Lung (tissue), 11 donors: ENCODE measurements at regions not wholly inside any gene's neighbourhood (a gene's known extent, or its start where the extent isn't known, plus 50 kb on each side); places are given as distances from the start of the nearest gene placed in this dataset.

Experiments
- ATAC-seq: fragments of 200-7000 bp; cut with Tn5 transposase; one replicate; pipeline ENCODE4 v1.9.1; 2020; ENCODE audit warnings: moderate number of reproducible peaks; ENCODE audit not compliant: insufficient read depth, low FRiP score
- DNase-seq, 3 donors: peaks; one replicate each; pipeline ENCODE4 v3.0.0-alpha.2; 2013 to 2017
- H3K27ac ChIP-seq, 2 donors: one replicate each; pipeline ENCODE4 v1.5.1; 2013; ENCODE audit warnings: mild to moderate bottlenecking in 2 of 2, moderate library complexity in 2 of 2, control low read depth in 1 of 2, inconsistent platforms in 1 of 2, low read depth in 1 of 2, low read length in 1 of 2
- H3K27me3 ChIP-seq, 3 donors: one replicate each; pipeline ENCODE4 v1.5.1; 2013; ENCODE audit warnings: low read length in 2 of 3; ENCODE audit not compliant: control insufficient read depth in 3 of 3, insufficient read depth in 3 of 3
- H3K36me3 ChIP-seq, 4 donors: one replicate each; pipeline ENCODE4 v1.5.1; 2013; ENCODE audit warnings: low read length in 4 of 4, mild to moderate bottlenecking in 1 of 4, moderate library complexity in 1 of 4; ENCODE audit not compliant: control insufficient read depth in 4 of 4, insufficient read depth in 4 of 4
- H3K4me1 ChIP-seq, 5 donors: one replicate each; pipeline ENCODE4 v1.5.1; 2013; ENCODE audit warnings: low read length in 5 of 5, mild to moderate bottlenecking in 2 of 5, moderate library complexity in 1 of 5; ENCODE audit not compliant: control insufficient read depth in 5 of 5, insufficient read depth in 5 of 5
- H3K4me3 ChIP-seq: one replicate; pipeline ENCODE4 v1.5.1; 2013; ENCODE audit warnings: mild to moderate bottlenecking, control low read depth, moderate library complexity
- H3K9ac ChIP-seq, 2 donors: one replicate each; pipeline ENCODE4 v1.5.1; 2013; ENCODE audit warnings: low read length in 2 of 2, control low read depth in 1 of 2; ENCODE audit not compliant: insufficient read depth in 1 of 2
- H3K9me3 ChIP-seq, 4 donors: one replicate each; pipeline ENCODE4 v1.5.1; 2013; ENCODE audit warnings: low read length in 3 of 4, mild to moderate bottlenecking in 1 of 4, moderate library complexity in 1 of 4; ENCODE audit not compliant: control insufficient read depth in 4 of 4, insufficient read depth in 3 of 4
- CTCF ChIP-seq: IDR thresholded peaks from 2 replicates; pipeline ENCODE4 v1.5.1; 2012; ENCODE audit warnings: mild to moderate bottlenecking; ENCODE audit errors: control extremely low read depth, extremely low read depth
- WGBS, 2 donors: extraction: QIAGEN DNeasy Blood & Tissue Kit; methylation state at CpG; one replicate each; pipeline ENCODE4 v1.1.7; 2013; 5-methylcytosine and 5-hydroxymethylcytosine counted together
- donor health status: control.
- donor health status: control.
- donor health status: Bipolar disorder and iron deficiency.
- donor health status: healthy.
- donor health status: DM: yes; HTN: yes; CAD: no.

DNA sequence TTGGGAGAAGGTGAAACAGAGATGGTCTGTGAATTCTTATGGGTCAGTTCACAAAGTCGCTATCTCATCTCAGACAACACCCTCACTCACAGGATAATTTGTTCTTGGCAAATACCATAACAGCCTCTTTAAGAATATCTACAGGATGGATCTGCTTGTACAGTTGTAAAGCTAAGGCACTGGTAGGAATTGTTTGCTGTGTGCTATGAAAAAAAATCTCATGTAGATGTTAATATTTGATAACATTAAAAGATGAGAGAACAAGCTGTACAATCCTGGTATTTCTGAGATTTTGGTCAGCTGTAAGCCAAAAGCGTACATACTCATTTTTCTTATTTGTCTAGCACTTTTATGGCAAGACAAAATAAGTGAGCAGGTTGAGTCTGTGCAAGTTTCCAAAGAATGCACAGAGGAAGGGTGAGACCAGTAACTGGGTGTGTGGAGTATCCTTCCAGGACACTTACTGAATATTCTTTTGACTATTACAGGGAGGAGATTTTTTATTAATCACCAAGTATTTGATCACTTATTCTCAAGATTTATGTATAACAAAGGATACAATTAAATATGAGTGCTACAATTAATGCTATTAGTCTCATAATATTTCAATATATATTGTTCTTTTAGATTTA is 814.5 kb upstream of the MIR17HG start:
- WGBS, 2 donors: 69 to 75% methylated on average over 2 of the region's 2 CpGs
- no peak overlapping the region for H3K4me3 ChIP-seq
- no peak overlapping the region for H3K27ac ChIP-seq
- no peak overlapping the region for H3K9ac ChIP-seq
- ATAC-seq (no peak), DNase-seq (no peak)
- no peak for TF ChIP-seq CTCF
- no peaks in the 10 kb centered on the region for H3K27me3 ChIP-seq
- H3K36me3 ChIP-seq: no peaks in the 10 kb centered on the region
- H3K9me3 ChIP-seq: peaks cover 0 to under 1% (median 0%) of the 10 kb centered on the region in 4 donors
- H3K4me1 ChIP-seq: no peaks in the 10 kb centered on the region

DNA sequence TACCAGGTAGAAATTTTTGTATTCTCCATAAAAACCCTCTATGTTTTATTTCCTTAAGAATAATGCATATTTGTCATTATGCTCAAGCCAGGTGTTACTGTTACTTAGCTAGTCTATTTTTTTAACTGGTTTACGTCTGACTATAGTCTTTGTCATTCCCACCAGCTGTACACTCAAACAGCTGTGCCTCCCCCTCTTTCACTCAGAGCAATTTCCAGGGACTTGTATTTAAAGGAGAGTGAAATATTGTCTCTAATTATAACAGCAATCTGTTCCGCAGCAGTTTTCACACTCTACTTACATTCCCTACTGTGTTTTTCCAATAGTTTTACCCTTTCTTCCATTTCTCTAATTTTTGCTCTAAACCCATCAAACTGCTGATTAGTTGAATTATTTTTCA is 813.6 kb upstream of the MIR17HG start:
- Histone ChIP-seq H3K9me3 (peaks cover 0 to 4% (median 0%) of the 10 kb centered on the region in 4 donors), H3K4me1 (no peaks in the 10 kb centered on the region), H3K27ac (no peak overlapping the region), H3K4me3 (no peak overlapping the region), H3K9ac (no peak overlapping the region), H3K36me3 (no peaks in the 10 kb centered on the region), H3K27me3 (no peaks in the 10 kb centered on the region)
- DNase-seq (no peak), ATAC-seq (no peak)
- no peak for TF ChIP-seq CTCF
- 83 to 88% methylated on average over 2 of the region's 2 CpGs for WGBS, 2 donors

DNA sequence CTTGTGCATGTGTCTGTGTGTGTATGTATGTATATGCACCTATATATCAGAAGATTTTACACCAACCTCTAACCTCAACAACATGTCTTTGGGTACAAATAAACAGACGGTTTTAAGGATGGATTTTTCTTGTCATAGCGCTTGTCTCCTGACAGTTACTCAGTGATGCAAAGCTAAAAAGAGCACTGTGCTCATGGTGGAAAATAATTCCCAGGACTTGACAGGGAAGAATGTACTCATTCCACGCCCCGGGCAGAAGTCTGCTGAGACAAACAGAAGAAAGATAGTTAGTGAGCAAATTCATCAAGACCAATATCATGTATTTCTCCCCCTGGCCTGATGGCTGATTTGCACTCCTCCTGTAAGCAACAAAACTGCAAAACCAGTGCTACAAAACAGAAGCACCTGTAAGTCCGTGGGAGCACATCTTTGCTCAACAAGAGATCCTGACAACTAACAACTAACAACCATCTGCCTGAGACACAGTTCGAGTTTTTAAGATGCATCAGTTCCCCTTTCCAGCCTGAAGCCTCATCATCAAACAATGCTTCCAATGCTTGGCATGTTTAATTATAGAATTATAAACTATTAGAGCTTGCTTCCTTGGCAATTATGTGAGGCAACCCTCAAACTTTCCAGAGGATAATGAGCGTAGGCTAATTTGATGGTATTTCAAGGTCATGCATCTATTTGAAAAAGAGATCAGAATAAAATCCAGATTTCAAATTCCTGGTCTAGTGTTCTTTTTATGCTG is 812.7 kb upstream of the MIR17HG start:
- Histone ChIP-seq H3K36me3 (no peaks in the 10 kb centered on the region), H3K4me3 (no peak overlapping the region), H3K4me1 (no peaks in the 10 kb centered on the region), H3K27me3 (no peaks in the 10 kb centered on the region), H3K27ac (no peak overlapping the region), H3K9me3 (peaks cover 0 to 4% (median 2%) of the 10 kb centered on the region in 4 donors), H3K9ac (no peak overlapping the region)
- no peak for ATAC-seq
- DNase-seq: no peak
- no peak for TF ChIP-seq CTCF
- WGBS, 2 donors: 74 to 79% methylated on average over 7 of the region's 7 CpGs
